HUES64 (cell line): ENCODE measurements at regions not wholly inside any gene's neighbourhood (a gene's known extent, or its start where the extent isn't known, plus 50 kb on each side); places are given as distances from the start of the nearest gene placed in this dataset.

Experiments used
- H3K27ac ChIP-seq: 2 replicates; pipeline ENCODE4 v1.7.0; 2013; ENCODE audit warnings: low read depth, low read length, inconsistent platforms
- H3K27me3 ChIP-seq: 2 replicates; pipeline ENCODE4 v1.6.1; 2013; ENCODE audit warnings: mild to moderate bottlenecking, low read length; ENCODE audit not compliant: insufficient read depth
- H3K36me3 ChIP-seq: 2 replicates; pipeline ENCODE4 v1.6.1; 2013; ENCODE audit warnings: mild to moderate bottlenecking, low read length; ENCODE audit not compliant: insufficient read depth
- H3K4me1 ChIP-seq: 2 replicates; pipeline ENCODE4 v1.6.1; 2013; ENCODE audit warnings: mild to moderate bottlenecking, low read length, moderate library complexity; ENCODE audit not compliant: insufficient read depth
- H3K4me3 ChIP-seq: 2 replicates; pipeline ENCODE4 v1.5.1; 2013; ENCODE audit warnings: mild to moderate bottlenecking, low read length, moderate library complexity
- H3K9ac ChIP-seq: 2 replicates; pipeline ENCODE4 v1.6.1; 2013; ENCODE audit warnings: mild to moderate bottlenecking, low read depth, low read length
- H3K9me3 ChIP-seq: 2 replicates; pipeline ENCODE4 v1.6.1; 2013; ENCODE audit warnings: low read depth, low read length; ENCODE audit not compliant: insufficient read depth
- WGBS: fragments of 150-250, 120-280 bp; methylation state at CpG from one replicate; pipeline ENCODE4 v1.1.7; 2013; ENCODE audit warnings: missing lambda C conversion rate; 5-methylcytosine and 5-hydroxymethylcytosine counted together

DNA sequence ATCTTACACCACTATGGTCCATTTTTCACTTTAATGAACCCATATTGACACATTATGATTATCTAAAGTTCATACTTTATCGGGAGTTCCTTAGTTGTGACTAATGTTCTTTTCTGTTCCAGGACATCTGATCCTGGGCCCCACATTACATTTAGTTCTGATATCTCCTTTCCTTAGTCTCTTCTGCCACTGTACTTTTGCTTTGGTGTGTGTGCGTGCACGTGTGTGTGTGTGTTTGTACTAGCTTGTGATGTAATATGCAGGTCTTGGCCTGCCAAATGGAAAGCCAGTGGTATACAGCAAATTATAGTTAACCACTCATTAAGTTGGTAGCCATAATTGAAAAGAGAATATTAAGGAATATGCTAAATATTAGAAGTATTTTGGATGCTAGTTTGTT is 88.0 kb downstream of the CDC42EP3 start:
- Histone ChIP-seq H3K9ac (no peak overlapping the region), H3K4me1 (peaks cover 44% of the 10 kb centered on the region), H3K27me3 (no peaks in the 10 kb centered on the region), H3K27ac (no peak overlapping the region), H3K36me3 (no peaks in the 10 kb centered on the region), H3K4me3 (no peak overlapping the region), H3K9me3 (no peaks in the 10 kb centered on the region)
- 100% methylated on average over 2 of the region's 3 CpGs for WGBS

DNA sequence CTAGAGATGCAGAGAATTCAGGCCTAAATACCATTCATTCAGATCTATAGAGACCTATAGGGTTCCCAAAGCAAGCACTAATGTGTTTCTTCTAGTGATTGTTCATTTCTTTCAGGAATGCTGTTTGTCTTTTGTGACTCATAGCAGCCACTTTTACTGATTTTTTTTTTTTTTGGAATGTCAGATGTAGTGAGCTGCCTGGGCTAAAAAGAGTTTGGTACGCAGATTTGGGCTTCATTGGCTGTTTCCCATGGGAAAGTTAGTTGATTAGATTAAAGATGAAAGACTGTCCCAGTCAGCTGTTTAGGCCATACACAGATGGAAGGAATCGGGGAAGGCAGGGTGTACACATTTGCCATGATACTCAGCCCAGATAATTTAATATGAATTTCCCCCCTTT is 87.6 kb downstream of the CDC42EP3 start:
- Histone ChIP-seq H3K9me3 (no peaks in the 10 kb centered on the region), H3K27me3 (no peaks in the 10 kb centered on the region), H3K27ac (no peak overlapping the region), H3K4me1 (peaks cover 48% of the 10 kb centered on the region), H3K9ac (no peak overlapping the region), H3K36me3 (no peaks in the 10 kb centered on the region), H3K4me3 (no peak overlapping the region)
- 87% methylated on average over 1 of the region's 2 CpGs for WGBS

- Histone ChIP-seq H3K9me3 (no peaks in the 10 kb centered on the region), H3K9ac (no peak overlapping the region), H3K4me3 (no peak overlapping the region), H3K27ac (no peak overlapping the region), H3K36me3 (no peaks in the 10 kb centered on the region), H3K27me3 (no peaks in the 10 kb centered on the region), H3K4me1 (peaks cover 62% of the 10 kb centered on the region)
- 56% methylated on average over 4 of the region's 5 CpGs for WGBS
Observed at GRCh38 chr2:37585295-37585908, 86.0 kb downstream of the CDC42EP3 start.

- H3K4me3 ChIP-seq: no peak overlapping the region
- H3K4me1 ChIP-seq: peaks cover 65% of the 10 kb centered on the region
- no peak overlapping the region for H3K9ac ChIP-seq
- no peaks in the 10 kb centered on the region for H3K9me3 ChIP-seq
- no peak overlapping the region for H3K27ac ChIP-seq
- H3K36me3 ChIP-seq: no peaks in the 10 kb centered on the region
- WGBS: 89% methylated on average over 7 of the region's 7 CpGs
- no peaks in the 10 kb centered on the region for H3K27me3 ChIP-seq
Observed at GRCh38 chr2:37585982-37586621, 85.3 kb downstream of the CDC42EP3 start.

GRCh38 chr2:37586663-37587317 is 84.7 kb downstream of the CDC42EP3 start:
- no peak overlapping the region for H3K4me3 ChIP-seq
- H3K27me3 ChIP-seq: no peaks in the 10 kb centered on the region
- H3K9me3 ChIP-seq: no peaks in the 10 kb centered on the region
- 77% methylated on average over 3 of the region's 3 CpGs for WGBS
- no peak overlapping the region for H3K9ac ChIP-seq
- H3K4me1 ChIP-seq: peaks cover 65% of the 10 kb centered on the region
- no peaks in the 10 kb centered on the region for H3K36me3 ChIP-seq
- H3K27ac ChIP-seq: no peak overlapping the region

DNA sequence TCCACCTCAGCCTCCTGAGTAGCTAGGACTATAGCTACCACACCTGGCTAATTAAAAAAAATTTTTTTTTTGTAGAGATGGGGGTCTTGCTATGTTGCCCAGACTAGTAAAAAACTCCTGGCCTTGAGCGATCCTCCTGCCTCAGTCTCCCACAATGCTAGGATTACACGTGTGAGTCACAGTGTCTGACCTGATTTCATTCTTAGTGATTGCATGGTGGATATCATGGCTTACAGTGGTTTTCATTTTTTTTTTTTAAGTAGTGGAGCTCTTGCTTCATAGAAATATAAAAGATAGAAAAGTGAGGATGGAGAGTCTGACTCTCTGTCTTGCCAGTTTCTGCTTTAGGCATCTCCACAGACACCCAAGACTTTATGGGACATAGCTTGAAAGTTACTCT is 83.6 kb downstream of the CDC42EP3 start:
- no peak overlapping the region for H3K27ac ChIP-seq
- H3K4me3 ChIP-seq: no peak overlapping the region
- H3K9ac ChIP-seq: no peak overlapping the region
- H3K27me3 ChIP-seq: no peaks in the 10 kb centered on the region
- no peaks in the 10 kb centered on the region for H3K36me3 ChIP-seq
- H3K4me1 ChIP-seq: peaks cover 65% of the 10 kb centered on the region
- H3K9me3 ChIP-seq: no peaks in the 10 kb centered on the region
- WGBS: 100% methylated on average over 2 of the region's 2 CpGs

- Histone ChIP-seq H3K9ac (no peak overlapping the region), H3K4me1 (peaks cover 65% of the 10 kb centered on the region), H3K4me3 (no peak overlapping the region), H3K36me3 (no peaks in the 10 kb centered on the region), H3K9me3 (no peaks in the 10 kb centered on the region), H3K27ac (no peak overlapping the region), H3K27me3 (no peaks in the 10 kb centered on the region)
- WGBS: 81% methylated on average over 6 of the region's 6 CpGs
Observed at GRCh38 chr2:37588316-37588777, 83.1 kb downstream of the CDC42EP3 start.

- H3K4me1 ChIP-seq: peaks cover 59% of the 10 kb centered on the region
- H3K36me3 ChIP-seq: no peaks in the 10 kb centered on the region
- no peak overlapping the region for H3K9ac ChIP-seq
- no peaks in the 10 kb centered on the region for H3K27me3 ChIP-seq
- WGBS: 95% methylated on average over 3 of the region's 3 CpGs
- H3K27ac ChIP-seq: no peak overlapping the region
- peaks cover 5% of the 10 kb centered on the region for H3K9me3 ChIP-seq
- no peak overlapping the region for H3K4me3 ChIP-seq
Observed at GRCh38 chr2:37589298-37589697, 82.1 kb downstream of the CDC42EP3 start.

- Histone ChIP-seq H3K4me1 (peaks cover 52% of the 10 kb centered on the region), H3K4me3 (no peak overlapping the region), H3K9ac (no peak overlapping the region), H3K27ac (no peak overlapping the region), H3K36me3 (no peaks in the 10 kb centered on the region), H3K9me3 (peaks cover 9% of the 10 kb centered on the region), H3K27me3 (no peaks in the 10 kb centered on the region)
- 97% methylated on average over 1 of the region's 3 CpGs for WGBS
Observed at GRCh38 chr2:37590119-37590571, 81.3 kb downstream of the CDC42EP3 start.
